Stimulated activated naive CD8-positive, alpha-beta T cell treated with anti-CD3 and anti-CD28 coated beads, Interleukin-15, amount 100 ng/mL, for 72 hours (primary cell): ENCODE measurements at regions not wholly inside any gene's neighbourhood (a gene's known extent, or its start where the extent isn't known, plus 50 kb on each side); places are given as distances from the start of the nearest gene placed in this dataset.
"Not testable (repeated sequence)": the region's sequence is repeated elsewhere in the genome, so short reads cannot be mapped to it uniquely, and the experiment has no call there.

Experiments
- ATAC-seq: fragments of 150-1000 bp; cut with Tn5 transposase; 2 replicates; pipeline ENCODE4 v1.10.0; 2021; ENCODE audit warnings: mild to moderate bottlenecking, moderate library complexity
- DNase-seq, 2 donors: peaks; one replicate each; pipeline ENCODE4 v3.0.0; 2021 to 2022
- H3K27ac Mint-ChIP-seq, 2 donors: one replicate each; pipeline ENCODE4 v1.8.0; 2022; ENCODE audit warnings: mild to moderate bottlenecking in 2 of 2, mixed read lengths in 2 of 2, moderate library complexity in 2 of 2
- H3K27me3 Mint-ChIP-seq: one replicate; pipeline ENCODE4 v1.8.0; 2022; ENCODE audit warnings: mixed read lengths
- H3K4me1 Mint-ChIP-seq: one replicate; pipeline ENCODE4 v1.8.0; 2022; ENCODE audit warnings: mild to moderate bottlenecking, mixed read lengths
- H3K4me3 Mint-ChIP-seq, 2 donors: one replicate each; pipeline ENCODE4 v1.8.0; 2022; ENCODE audit warnings: mild to moderate bottlenecking in 2 of 2, mixed read lengths in 2 of 2, moderate library complexity in 1 of 2
- H3K9me3 Mint-ChIP-seq, 2 donors: one replicate each; pipeline ENCODE4 v1.8.0; 2022; ENCODE audit warnings: mixed read lengths in 2 of 2

DNA sequence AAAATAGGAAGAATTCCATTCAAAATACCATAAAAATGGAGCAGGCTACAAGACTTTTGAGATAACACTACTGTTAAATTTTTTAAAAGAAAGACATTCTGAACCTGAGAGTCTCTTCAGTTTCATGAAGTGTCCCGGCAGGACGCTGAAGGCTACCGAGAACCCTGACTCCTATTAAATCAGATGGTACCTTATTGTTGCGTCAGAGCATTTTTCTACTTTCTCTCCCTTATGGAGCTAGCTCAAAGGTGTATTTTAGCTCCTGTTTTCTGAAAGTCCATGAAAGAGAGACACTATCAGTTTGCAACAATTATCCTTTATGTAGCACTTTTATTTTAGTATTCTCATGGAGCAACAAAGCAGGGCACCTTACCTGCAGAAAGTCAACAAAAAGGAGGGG lies 626.7 kb downstream of the IRS1 start:
- ATAC-seq: no peak
- Mint-ChIP-seq H3K27me3 (peaks cover 14% of the 10 kb centered on the region), H3K27ac (no peak overlapping the region), H3K9me3 (peaks cover 0 to 6% of the 10 kb centered on the region in 2 donors), H3K4me1 (no peaks in the 10 kb centered on the region), H3K4me3 (no peak overlapping the region)
- no peak for DNase-seq

DNA sequence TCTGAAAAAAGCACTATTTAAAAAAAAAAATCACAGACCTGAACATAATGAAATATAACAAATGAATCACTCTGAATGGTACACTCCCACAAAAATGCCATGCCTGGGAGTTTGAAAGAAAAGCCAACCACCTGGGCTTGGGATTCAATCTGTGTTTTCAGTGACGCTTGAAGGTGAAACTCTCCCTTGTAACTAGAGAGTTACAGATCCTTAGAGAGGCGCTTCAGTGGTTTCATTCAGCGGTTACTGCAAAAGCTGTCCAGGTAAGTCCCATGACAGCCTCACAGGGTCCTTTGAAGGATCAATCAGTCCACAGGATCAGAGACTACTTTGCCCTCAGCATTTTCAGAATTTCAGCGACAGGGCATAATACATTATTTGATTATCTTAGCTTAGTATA lies 627.3 kb downstream of the IRS1 start:
- Mint-ChIP-seq H3K4me1 (no peaks in the 10 kb centered on the region), H3K9me3 (peaks cover 0 to 6% of the 10 kb centered on the region in 2 donors), H3K27ac (no peak overlapping the region), H3K27me3 (peaks cover 14% of the 10 kb centered on the region), H3K4me3 (no peak overlapping the region)
- ATAC-seq: no peak
- DNase-seq: no peak

- DNase-seq (no peak), ATAC-seq (no peak)
- H3K4me3 Mint-ChIP-seq: no peak overlapping the region
- no peaks in the 10 kb centered on the region for H3K9me3 Mint-ChIP-seq
- H3K27me3 Mint-ChIP-seq: peaks cover 8% of the 10 kb centered on the region
- H3K27ac Mint-ChIP-seq: no peak overlapping the region
- H3K4me1 Mint-ChIP-seq: no peaks in the 10 kb centered on the region
Observed at GRCh38 chr2:226169751-226170581, 629.7 kb downstream of the IRS1 start.

DNA sequence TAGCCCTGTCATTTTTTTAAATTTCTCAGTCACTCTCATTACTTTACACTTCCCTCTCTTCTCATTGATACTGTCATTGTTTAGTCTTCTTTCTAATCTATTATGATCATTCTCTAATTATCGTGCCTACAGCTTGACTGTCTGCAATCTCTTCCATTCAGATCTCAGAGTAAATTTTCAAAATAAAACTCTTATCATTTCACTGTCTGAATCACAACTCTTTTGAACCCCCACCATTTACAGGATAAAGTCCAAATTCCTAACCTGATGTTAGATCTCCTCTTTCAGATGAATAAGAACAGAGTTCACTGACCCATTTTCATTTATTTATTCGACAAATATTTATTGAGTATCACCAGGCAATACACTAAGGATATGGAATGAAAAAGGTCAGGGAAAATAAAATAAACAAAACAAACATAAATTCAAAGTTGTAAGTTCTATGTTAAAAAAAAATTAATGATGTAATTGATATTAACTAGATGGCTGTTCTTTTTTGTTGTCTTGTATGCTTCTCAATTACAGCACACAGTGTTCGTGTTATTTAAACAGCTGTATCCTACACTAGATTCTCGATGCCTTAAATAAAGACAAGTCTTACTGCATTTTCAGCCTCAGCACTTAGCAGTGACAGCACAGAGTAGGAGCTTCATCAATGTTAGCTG lies 631.0 kb downstream of the IRS1 start:
- H3K4me1 Mint-ChIP-seq: no peaks in the 10 kb centered on the region
- no peaks in the 10 kb centered on the region for H3K9me3 Mint-ChIP-seq
- ATAC-seq (no peak), DNase-seq (no peak)
- peaks cover 8% of the 10 kb centered on the region for H3K27me3 Mint-ChIP-seq
- no peak overlapping the region for H3K27ac Mint-ChIP-seq
- H3K4me3 Mint-ChIP-seq: no peak overlapping the region

GRCh38 chr2:226164512-226164911 lies 635.1 kb downstream of the IRS1 start:
- H3K27me3 Mint-ChIP-seq: peaks cover 2% of the 10 kb centered on the region
- DNase-seq: no peak
- H3K27ac Mint-ChIP-seq: no peak overlapping the region
- no peaks in the 10 kb centered on the region for H3K9me3 Mint-ChIP-seq
- no peaks in the 10 kb centered on the region for H3K4me1 Mint-ChIP-seq
- ATAC-seq: no peak
- H3K4me3 Mint-ChIP-seq: no peak overlapping the region

- not testable (repeated sequence) for H3K4me3 Mint-ChIP-seq, H3K27ac Mint-ChIP-seq, ATAC-seq, DNase-seq, H3K4me1 Mint-ChIP-seq, H3K9me3 Mint-ChIP-seq
- peaks cover 18% of the 10 kb centered on the region for H3K27me3 Mint-ChIP-seq
Observed at GRCh38 chr2:226160617-226161016, 639.0 kb downstream of the IRS1 start.

DNA sequence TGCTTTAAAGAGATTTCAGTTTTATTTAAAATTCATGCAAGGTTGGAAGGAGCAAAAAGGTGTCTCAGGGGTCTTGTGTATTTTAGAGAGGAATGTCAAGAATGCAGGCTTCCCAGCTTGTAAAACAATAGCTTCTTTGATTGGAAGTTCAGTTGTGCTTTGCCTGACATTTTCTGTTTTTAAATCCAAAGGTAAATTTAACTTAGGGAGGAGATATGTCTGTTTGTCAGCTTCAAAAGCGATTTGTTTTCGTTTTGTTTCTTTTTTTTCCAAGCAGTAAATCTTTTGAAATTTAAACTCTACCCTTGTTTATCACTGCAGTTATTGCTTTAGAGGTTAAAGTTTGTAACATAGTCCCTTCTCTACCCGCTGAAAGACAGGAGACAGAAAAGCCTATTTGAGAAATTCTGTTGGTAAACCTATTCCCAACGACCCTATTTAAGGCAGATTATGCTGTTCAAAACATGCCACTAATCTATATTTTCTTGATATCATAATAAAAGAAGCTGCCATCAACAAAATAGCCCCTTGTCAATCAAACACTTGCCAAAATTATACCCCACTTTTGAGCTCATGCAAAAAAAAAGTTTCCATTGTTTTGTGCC lies 639.6 kb downstream of the IRS1 start:
- Mint-ChIP-seq H3K4me1 (no peaks in the 10 kb centered on the region), H3K27me3 (peaks cover 18% of the 10 kb centered on the region)
- no peak for ATAC-seq

GRCh38 chr2:226158940-226159339 lies 640.7 kb downstream of the IRS1 start:
- Mint-ChIP-seq H3K27me3 (peaks cover 18% of the 10 kb centered on the region), H3K4me3 (no peak overlapping the region), H3K4me1 (no peaks in the 10 kb centered on the region), H3K9me3 (no peaks in the 10 kb centered on the region), H3K27ac (no peak overlapping the region)
- DNase-seq (no peak), ATAC-seq (no peak)

More for the DNA sequence above, 639.6 kb downstream of the IRS1 start:
- no peaks in the 10 kb centered on the region for H3K9me3 Mint-ChIP-seq
- H3K4me3 Mint-ChIP-seq: no peak overlapping the region
- no peak for DNase-seq
- no peak overlapping the region for H3K27ac Mint-ChIP-seq

DNA sequence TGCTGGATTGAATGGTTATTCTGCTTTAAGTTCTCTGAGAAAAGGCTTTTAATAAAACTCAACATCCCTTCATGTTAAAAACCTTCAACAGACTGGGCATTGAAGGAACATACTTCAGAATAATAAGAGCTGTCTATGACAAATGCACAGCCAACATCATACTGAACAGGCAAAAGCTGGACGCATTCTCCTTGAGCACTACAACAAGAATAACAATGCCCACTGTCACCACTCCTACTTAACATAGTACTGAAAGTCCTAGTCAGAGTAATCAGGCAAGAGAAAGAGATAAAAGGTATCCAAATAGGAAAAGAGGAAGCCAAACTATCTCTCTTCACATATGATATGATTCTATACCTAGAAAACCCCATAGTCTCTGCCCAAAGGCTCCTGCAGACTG lies 641.4 kb downstream of the IRS1 start:
- Mint-ChIP-seq H3K4me3 (no peak overlapping the region), H3K27me3 (peaks cover 18% of the 10 kb centered on the region), H3K9me3 (no peaks in the 10 kb centered on the region), H3K27ac (no peak overlapping the region), H3K4me1 (no peaks in the 10 kb centered on the region)
- no peak for ATAC-seq
- no peak for DNase-seq

DNA sequence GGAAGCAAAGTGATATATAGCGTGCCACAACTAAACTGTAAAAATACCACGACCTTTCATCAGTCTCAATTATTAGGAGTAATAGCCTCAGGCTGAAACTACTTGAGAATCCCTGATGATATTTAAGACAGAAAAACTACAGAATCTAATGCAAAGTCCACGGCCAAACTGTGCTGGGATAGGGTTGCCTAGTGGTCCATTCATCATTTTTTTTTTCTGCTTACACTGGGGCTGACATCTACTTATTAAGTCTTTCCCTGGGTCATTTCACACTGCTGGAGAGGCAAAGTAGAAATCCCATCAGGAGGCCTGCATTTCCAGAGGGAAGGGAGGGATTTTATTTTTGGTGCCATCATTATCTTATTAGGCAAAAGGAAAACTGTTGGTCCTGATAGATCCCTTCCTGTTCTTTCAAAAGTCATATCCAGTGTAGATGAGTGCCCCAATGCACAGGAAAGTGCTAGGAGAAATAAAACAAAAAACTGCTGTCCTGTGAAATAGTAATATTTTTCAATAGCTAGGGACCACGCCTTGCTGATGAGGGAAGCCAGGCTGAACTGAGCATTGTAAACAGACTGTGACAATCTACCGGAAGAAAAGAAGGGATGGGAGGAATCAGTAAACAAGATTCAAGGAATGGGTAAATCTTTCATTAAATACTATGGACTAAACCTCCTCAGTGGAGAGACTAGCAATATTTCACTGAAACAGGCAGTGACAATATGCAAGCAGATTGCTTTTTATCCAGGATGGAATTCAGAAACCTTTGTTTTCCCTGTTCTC lies 644.3 kb downstream of the IRS1 start:
- H3K27me3 Mint-ChIP-seq: peaks cover 18% of the 10 kb centered on the region
- no peak overlapping the region for H3K27ac Mint-ChIP-seq
- DNase-seq: no peak
- H3K9me3 Mint-ChIP-seq: no peaks in the 10 kb centered on the region
- H3K4me3 Mint-ChIP-seq: no peak overlapping the region
- H3K4me1 Mint-ChIP-seq: no peaks in the 10 kb centered on the region
- no peak for ATAC-seq

- Mint-ChIP-seq H3K27me3 (peaks cover 17% of the 10 kb centered on the region), H3K27ac (no peak overlapping the region), H3K4me1 (no peaks in the 10 kb centered on the region), H3K4me3 (no peak overlapping the region), H3K9me3 (no peaks in the 10 kb centered on the region)
- ATAC-seq (no peak), DNase-seq (no peak)
Observed at GRCh38 chr2:226154610-226155009, 645.0 kb downstream of the IRS1 start.

- Mint-ChIP-seq H3K9me3 (no peaks in the 10 kb centered on the region), H3K4me3 (no peak overlapping the region), H3K4me1 (no peaks in the 10 kb centered on the region), H3K27ac (no peak overlapping the region), H3K27me3 (peaks cover 7% of the 10 kb centered on the region)
- no peak for DNase-seq
- no peak for ATAC-seq
Observed at GRCh38 chr2:226153553-226153952, 646.1 kb downstream of the IRS1 start.

DNA sequence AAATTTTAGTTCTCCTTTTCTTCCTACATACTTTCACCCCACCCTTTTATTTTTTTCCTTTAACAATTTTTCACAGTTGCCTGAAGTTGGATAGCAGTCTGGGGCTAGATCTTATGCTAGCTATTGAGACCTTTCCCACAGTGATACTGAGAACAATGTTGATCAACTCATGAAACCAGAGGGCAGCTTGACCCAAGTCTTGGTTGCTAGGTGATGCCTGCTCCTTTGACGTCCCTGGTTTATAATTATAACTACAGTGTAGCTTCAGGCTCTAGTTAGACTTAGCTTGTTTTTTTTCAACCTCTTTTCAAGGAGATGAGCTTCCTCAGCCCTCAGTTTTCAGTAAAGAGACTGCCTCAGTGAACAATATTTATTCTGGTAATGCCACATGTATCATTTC lies 648.5 kb downstream of the IRS1 start:
- no peak overlapping the region for H3K27ac Mint-ChIP-seq
- H3K4me3 Mint-ChIP-seq: no peak overlapping the region
- H3K9me3 Mint-ChIP-seq: no peaks in the 10 kb centered on the region
- ATAC-seq (no peak), DNase-seq (no peak)
- no peaks in the 10 kb centered on the region for H3K4me1 Mint-ChIP-seq
- no peaks in the 10 kb centered on the region for H3K27me3 Mint-ChIP-seq

DNA sequence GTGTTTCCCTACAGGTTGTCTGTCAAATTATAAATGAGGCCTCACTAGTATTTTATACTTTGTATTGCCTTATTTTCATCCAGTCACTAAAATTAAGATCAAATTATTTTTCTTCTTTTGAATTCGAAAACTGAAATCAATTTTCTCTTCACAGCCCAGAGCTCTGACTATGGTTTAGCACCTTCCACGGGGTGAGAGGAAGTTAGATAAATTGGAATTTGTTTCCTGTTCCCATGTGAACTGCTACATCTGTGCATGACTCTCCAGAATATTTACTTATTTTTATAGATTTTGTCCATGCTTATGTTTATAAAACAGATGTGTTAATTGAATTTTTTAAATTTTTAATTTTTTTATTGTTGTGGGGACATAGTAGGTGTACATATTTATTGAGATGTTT lies 656.5 kb downstream of the IRS1 start:
- H3K9me3 Mint-ChIP-seq: no peaks in the 10 kb centered on the region
- H3K27me3 Mint-ChIP-seq: peaks cover 7% of the 10 kb centered on the region
- DNase-seq: no peak
- H3K27ac Mint-ChIP-seq: no peak overlapping the region
- no peak for ATAC-seq
- H3K4me3 Mint-ChIP-seq: no peak overlapping the region
- H3K4me1 Mint-ChIP-seq: no peaks in the 10 kb centered on the region

DNA sequence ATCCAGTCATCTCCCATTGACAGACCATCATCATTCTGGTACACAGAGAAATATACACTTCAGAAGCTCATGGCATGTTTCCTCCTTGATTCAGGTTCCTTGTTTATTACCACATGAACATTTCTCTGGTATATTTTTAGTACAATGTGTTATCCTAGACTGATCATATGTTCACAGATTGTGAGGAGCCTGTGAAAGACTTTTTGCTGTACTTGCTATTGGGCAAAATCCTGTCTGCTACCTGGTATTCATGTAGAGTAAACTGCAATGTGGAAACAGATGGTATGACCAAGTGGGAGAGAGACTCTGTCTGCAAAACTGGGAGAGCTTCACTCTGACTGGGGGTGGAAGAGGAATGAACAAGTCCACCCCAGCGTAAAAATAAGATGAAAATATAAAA lies 657.2 kb downstream of the IRS1 start:
- Mint-ChIP-seq H3K27ac (no peak overlapping the region), H3K9me3 (no peaks in the 10 kb centered on the region), H3K4me1 (no peaks in the 10 kb centered on the region), H3K27me3 (peaks cover 7% of the 10 kb centered on the region), H3K4me3 (no peak overlapping the region)
- ATAC-seq (no peak), DNase-seq (no peak)

DNA sequence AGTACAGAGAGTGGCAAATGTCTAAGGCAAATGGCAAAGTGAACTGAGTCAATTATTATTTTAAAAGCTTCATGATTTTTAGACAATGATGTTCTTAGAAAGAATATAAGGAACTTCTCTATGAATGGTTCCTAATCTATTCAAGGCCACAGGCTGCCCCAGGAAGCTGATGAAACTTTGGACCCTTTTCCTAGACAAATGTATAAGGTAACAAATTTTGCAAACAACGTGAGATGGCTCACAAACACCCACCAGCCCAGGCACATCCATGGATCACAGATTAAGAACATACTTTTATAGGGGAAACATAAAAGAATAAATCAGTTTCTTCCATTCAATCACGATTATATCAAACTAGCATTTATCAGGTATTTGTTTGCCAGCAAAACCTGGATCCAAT lies 659.0 kb downstream of the IRS1 start:
- H3K9me3 Mint-ChIP-seq: no peaks in the 10 kb centered on the region
- no peaks in the 10 kb centered on the region for H3K4me1 Mint-ChIP-seq
- no peak for ATAC-seq

More for the DNA sequence above, 659.0 kb downstream of the IRS1 start:
- Mint-ChIP-seq H3K27me3 (peaks cover 7% of the 10 kb centered on the region), H3K27ac (no peak overlapping the region), H3K4me3 (no peak overlapping the region)
- DNase-seq: no peak
